ENCODE measurements at regions not wholly inside any gene's neighbourhood (a gene's known extent, or its start where the extent isn't known, plus 50 kb on each side); places are given as distances from the start of the nearest gene placed in this dataset.

DNA sequence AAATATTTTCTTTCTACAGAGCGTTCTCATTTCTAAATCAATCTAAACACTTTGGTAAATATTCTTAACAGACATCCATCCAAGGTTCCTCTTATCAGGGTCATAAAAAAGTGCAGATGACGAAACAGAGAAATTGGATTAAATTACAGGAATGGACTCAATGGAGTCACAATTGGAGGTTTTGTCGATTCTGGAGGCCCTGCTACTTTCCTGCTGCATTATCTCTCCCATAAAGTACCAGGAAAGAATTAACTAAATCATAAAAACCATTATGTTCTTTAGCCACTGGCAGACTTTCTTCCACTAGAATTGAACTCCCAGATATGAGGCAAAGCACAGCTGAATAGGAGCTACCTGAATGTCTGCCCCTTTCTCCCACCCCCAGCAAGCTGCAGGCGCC lies 610.6 kb downstream of the HDGFL1 start:
- TF ChIP-seq, protein P1, sequence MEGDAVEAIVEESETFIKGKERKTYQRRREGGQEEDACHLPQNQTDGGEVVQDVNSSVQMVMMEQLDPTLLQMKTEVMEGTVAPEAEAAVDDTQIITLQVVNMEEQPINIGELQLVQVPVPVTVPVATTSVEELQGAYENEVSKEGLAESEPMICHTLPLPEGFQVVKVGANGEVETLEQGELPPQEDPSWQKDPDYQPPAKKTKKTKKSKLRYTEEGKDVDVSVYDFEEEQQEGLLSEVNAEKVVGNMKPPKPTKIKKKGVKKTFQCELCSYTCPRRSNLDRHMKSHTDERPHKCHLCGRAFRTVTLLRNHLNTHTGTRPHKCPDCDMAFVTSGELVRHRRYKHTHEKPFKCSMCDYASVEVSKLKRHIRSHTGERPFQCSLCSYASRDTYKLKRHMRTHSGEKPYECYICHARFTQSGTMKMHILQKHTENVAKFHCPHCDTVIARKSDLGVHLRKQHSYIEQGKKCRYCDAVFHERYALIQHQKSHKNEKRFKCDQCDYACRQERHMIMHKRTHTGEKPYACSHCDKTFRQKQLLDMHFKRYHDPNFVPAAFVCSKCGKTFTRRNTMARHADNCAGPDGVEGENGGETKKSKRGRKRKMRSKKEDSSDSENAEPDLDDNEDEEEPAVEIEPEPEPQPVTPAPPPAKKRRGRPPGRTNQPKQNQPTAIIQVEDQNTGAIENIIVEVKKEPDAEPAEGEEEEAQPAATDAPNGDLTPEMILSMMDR (IDR thresholded peaks at IDR 0.05; ENCODE audit: extremely low read depth in 1 of 2, insufficient read depth in 1 of 2, low read depth in 1 of 2, low read length in 2 of 2): no peak
- no peak for TF ChIP-seq POLR2A (IDR thresholded peaks at IDR 0.05; ENCODE audit: low read depth, low read length)
- no peak for TF ChIP-seq MAX (IDR thresholded peaks at IDR 0.05; ENCODE audit: insufficient read depth, insufficient read length)
- TF ChIP-seq POLR2AphosphoS5 (IDR thresholded peaks at IDR 0.05; ENCODE audit: insufficient read depth, low read depth, low read length): no peak
- TF ChIP-seq EZH2 (IDR thresholded peaks at IDR 0.05; ENCODE audit: borderline replicate concordance, low read depth, low read length, severe bottlenecking): no peak
